ENCODE measurements at regions not wholly inside any gene's neighbourhood (a gene's known extent, or its start where the extent isn't known, plus 50 kb on each side); places are given as distances from the start of the nearest gene placed in this dataset.
"Not testable (repeated sequence)": the region's sequence is repeated elsewhere in the genome, so short reads cannot be mapped to it uniquely, and the experiment has no call there.

DNA sequence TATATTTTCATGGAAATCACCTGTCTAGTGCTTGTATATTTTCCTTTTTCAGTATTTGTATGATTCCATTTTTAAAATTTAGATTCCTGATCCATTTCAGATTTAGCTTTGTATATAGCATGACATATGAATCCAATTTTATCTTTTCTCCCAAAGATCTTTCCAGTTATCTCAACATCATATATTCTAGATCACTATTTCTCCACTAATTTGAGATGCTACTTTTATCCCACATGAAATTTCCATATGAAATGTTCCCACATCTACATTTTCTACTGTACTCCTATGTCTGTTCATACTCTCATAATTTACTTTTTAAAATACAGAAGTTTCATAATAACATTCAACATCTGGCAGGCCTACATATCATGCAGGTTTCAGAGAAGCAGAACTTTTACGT is 1784.1 kb downstream of the SLITRK5 start:
- DNase-seq (ENCODE audit: low read depth, low spot score) = no peak
- no peak overlapping the region for H3K4me3 Mint-ChIP-seq
- H3K27ac Mint-ChIP-seq (ENCODE audit: unreplicated experiment) = no peak overlapping the region
- TF ChIP-seq, protein P1, sequence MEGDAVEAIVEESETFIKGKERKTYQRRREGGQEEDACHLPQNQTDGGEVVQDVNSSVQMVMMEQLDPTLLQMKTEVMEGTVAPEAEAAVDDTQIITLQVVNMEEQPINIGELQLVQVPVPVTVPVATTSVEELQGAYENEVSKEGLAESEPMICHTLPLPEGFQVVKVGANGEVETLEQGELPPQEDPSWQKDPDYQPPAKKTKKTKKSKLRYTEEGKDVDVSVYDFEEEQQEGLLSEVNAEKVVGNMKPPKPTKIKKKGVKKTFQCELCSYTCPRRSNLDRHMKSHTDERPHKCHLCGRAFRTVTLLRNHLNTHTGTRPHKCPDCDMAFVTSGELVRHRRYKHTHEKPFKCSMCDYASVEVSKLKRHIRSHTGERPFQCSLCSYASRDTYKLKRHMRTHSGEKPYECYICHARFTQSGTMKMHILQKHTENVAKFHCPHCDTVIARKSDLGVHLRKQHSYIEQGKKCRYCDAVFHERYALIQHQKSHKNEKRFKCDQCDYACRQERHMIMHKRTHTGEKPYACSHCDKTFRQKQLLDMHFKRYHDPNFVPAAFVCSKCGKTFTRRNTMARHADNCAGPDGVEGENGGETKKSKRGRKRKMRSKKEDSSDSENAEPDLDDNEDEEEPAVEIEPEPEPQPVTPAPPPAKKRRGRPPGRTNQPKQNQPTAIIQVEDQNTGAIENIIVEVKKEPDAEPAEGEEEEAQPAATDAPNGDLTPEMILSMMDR (conservative IDR thresholded peaks at IDR 0.05) = no peak
- no peaks in the 10 kb centered on the region for H3K27me3 Mint-ChIP-seq (ENCODE audit: low read depth)
- H3K36me3 Mint-ChIP-seq (ENCODE audit: low read depth) = no peaks in the 10 kb centered on the region
- H3K4me1 Mint-ChIP-seq = no peaks in the 10 kb centered on the region
- H3K9me3 Mint-ChIP-seq = no peaks in the 10 kb centered on the region

DNA sequence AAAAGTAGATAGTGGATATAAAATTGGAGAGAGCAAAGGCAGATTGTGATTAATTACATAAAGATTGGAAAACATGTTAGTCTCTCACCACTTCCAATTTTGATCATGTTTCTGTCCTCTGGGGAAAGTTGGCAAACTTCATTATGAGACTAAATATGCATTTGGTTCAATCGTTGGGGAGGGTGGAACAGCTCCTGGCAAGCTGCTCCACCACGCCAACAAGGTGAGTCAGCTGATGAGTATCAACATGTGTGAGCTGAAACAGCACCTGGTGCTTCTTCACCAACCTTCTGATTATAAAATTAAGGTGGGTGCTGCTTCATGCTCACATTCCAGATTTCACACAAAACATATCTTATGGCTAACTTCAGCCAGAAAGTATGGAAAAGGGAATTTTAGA is 1784.6 kb downstream of the SLITRK5 start:
- no peak for DNase-seq (ENCODE audit: low read depth, low spot score)
- Mint-ChIP-seq H3K36me3 (ENCODE audit: low read depth) (no peaks in the 10 kb centered on the region), H3K9me3 (no peaks in the 10 kb centered on the region), H3K27ac (ENCODE audit: unreplicated experiment) (no peak overlapping the region), H3K4me3 (no peak overlapping the region), H3K4me1 (no peaks in the 10 kb centered on the region), H3K27me3 (ENCODE audit: low read depth) (no peaks in the 10 kb centered on the region)
- TF ChIP-seq, protein P1 (conservative IDR thresholded peaks at IDR 0.05) = no peak

DNA sequence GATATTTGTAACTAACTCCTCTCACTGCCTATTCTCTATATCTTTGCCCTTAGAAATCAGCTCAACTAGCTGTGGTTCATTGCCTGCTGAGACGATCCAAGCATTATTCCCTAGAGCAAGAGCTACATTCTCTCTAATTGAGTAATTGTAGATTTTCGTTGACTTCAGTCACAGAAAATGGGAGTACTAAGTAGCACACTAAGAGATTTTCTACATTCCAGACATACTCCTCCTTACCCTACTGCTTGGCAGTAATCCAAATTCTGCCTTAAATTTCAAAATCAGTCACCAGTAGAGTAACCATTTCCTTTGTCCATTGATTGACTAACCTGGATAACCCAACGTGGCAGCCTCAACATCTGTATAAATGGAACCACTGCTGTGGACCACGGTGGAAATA is 1786.8 kb downstream of the SLITRK5 start:
- H3K4me1 Mint-ChIP-seq = no peaks in the 10 kb centered on the region
- H3K9me3 Mint-ChIP-seq = no peaks in the 10 kb centered on the region
- DNase-seq (ENCODE audit: low read depth, low spot score) = no peak
- H3K27me3 Mint-ChIP-seq (ENCODE audit: low read depth) = no peaks in the 10 kb centered on the region
- H3K4me3 Mint-ChIP-seq = no peak overlapping the region
- no peak overlapping the region for H3K27ac Mint-ChIP-seq (ENCODE audit: unreplicated experiment)
- TF ChIP-seq, protein P1 (conservative IDR thresholded peaks at IDR 0.05) = no peak
- H3K36me3 Mint-ChIP-seq (ENCODE audit: low read depth) = no peaks in the 10 kb centered on the region

DNA sequence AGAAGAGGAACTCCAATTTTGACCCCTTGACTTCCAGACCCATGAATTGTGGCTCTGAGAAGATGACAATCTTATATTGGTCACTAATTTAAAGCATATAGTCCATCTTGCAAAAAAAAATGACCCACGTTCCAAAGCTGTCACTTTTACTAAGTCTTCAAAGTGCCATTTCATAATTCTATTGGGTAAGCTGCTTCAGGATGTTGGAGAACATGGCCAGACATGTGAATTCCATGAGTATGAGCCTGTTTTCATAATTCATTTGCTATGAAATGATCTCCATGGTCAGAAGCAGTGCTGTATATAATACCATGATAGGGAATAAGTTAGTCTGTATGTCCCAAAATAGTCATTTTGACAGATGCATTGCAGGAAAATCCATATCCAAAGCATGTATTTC is 1787.3 kb downstream of the SLITRK5 start:
- H3K9me3 Mint-ChIP-seq = no peaks in the 10 kb centered on the region
- H3K4me1 Mint-ChIP-seq = no peaks in the 10 kb centered on the region
- no peaks in the 10 kb centered on the region for H3K36me3 Mint-ChIP-seq (ENCODE audit: low read depth)
- H3K27ac Mint-ChIP-seq (ENCODE audit: unreplicated experiment) = no peak overlapping the region
- no peak for DNase-seq (ENCODE audit: low read depth, low spot score)
- H3K4me3 Mint-ChIP-seq = no peak overlapping the region
- TF ChIP-seq, protein P1 (conservative IDR thresholded peaks at IDR 0.05) = no peak
- no peaks in the 10 kb centered on the region for H3K27me3 Mint-ChIP-seq (ENCODE audit: low read depth)

DNA sequence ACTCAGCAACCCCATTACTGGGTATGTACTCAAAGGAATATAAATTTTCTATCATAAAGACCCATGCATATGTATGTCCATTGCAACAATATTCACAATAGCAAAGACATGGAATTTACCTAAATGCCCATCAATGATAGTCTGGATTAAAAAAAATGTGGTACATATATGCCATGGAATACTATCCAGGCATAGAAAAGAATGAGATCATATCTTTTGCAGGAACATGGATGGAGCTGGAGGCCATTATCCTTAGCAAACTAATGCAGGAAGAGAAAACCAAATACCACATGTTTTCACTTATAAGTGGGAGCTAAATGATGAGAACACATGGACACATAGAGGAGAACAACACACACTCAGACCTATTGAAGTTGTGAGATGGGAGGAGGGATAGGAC is 1789.7 kb downstream of the SLITRK5 start:
- H3K27me3 Mint-ChIP-seq (ENCODE audit: low read depth) = not testable (repeated sequence)

DNA sequence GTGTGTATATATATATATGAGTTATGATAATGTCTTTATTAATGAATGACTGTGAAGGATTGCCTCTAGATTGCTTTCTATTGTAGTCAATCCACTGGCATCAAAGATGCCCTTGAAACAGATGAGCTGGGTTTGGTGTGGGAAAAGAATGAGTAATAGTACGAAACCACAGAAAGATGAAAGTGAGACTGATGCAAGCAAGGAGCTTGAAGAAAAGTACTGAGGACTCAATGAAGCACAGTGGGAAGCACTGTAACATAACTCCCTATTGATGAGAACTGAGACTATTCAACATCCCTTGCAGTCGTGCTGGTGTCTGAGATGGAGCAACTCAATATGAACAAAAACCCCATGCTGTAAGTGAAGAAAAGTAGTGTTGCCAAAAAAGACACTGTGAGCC is 1794.2 kb downstream of the SLITRK5 start:
- Mint-ChIP-seq H3K27ac (ENCODE audit: unreplicated experiment) (no peak overlapping the region), H3K9me3 (no peaks in the 10 kb centered on the region), H3K4me3 (no peak overlapping the region), H3K27me3 (ENCODE audit: low read depth) (no peaks in the 10 kb centered on the region), H3K4me1 (no peaks in the 10 kb centered on the region), H3K36me3 (ENCODE audit: low read depth) (no peaks in the 10 kb centered on the region)
- DNase-seq (ENCODE audit: low read depth, low spot score) = no peak
- TF ChIP-seq, protein P1 (conservative IDR thresholded peaks at IDR 0.05) = no peak

More for the DNA sequence above, 1789.7 kb downstream of the SLITRK5 start:
- H3K9me3 Mint-ChIP-seq; H3K4me1 Mint-ChIP-seq; H3K27ac Mint-ChIP-seq (ENCODE audit: unreplicated experiment); H3K36me3 Mint-ChIP-seq (ENCODE audit: low read depth); H3K4me3 Mint-ChIP-seq; DNase-seq (ENCODE audit: low read depth, low spot score): not testable (repeated sequence)
